Adipocyte (in vitro differentiated cells): ENCODE measurements at regions not wholly inside any gene's neighbourhood (a gene's known extent, or its start where the extent isn't known, plus 50 kb on each side); places are given as distances from the start of the nearest gene placed in this dataset.

Source experiments
- DNase-seq: peaks from one replicate; pipeline ENCODE4 v3.0.0-alpha.2; 2015; ENCODE audit warnings: low read depth
- H3K27me3 ChIP-seq: replicated peaks from 2 replicates; pipeline ENCODE4 v1.7.0; 2013; ENCODE audit warnings: mild to moderate bottlenecking, low read length, moderate library complexity; ENCODE audit not compliant: control insufficient read depth, insufficient read depth
- H3K36me3 ChIP-seq: 2 replicates; pipeline ENCODE4 v1.7.0; 2013; ENCODE audit warnings: low read length, mild to moderate bottlenecking, moderate library complexity; ENCODE audit not compliant: control insufficient read depth, insufficient read depth, severe bottlenecking
- H3K4me1 ChIP-seq: 2 replicates; pipeline ENCODE4 v1.7.0; 2013; ENCODE audit warnings: mild to moderate bottlenecking, low read length, moderate library complexity; ENCODE audit not compliant: control insufficient read depth, insufficient read depth
- H3K4me3 ChIP-seq: 2 replicates; pipeline ENCODE4 v1.7.0; 2013; ENCODE audit warnings: mild to moderate bottlenecking, low read length, moderate library complexity
- H3K9ac ChIP-seq: 2 replicates; pipeline ENCODE4 v1.7.0; 2013; ENCODE audit warnings: mild to moderate bottlenecking, low read length, moderate library complexity
- H3K9me3 ChIP-seq: 2 replicates; pipeline ENCODE4 v1.7.0; 2013; ENCODE audit warnings: mild to moderate bottlenecking, low read length, moderate library complexity; ENCODE audit not compliant: control insufficient read depth

GRCh38 chr6:40700006-40700580 is 112.9 kb upstream of the LRFN2 start:
- no peaks in the 10 kb centered on the region for H3K4me1 ChIP-seq
- no peak overlapping the region for H3K4me3 ChIP-seq
- H3K9ac ChIP-seq, result no peak overlapping the region
- peaks cover 49% of the 10 kb centered on the region for H3K27me3 ChIP-seq
- H3K36me3 ChIP-seq, result no peaks in the 10 kb centered on the region
- peaks cover 19% of the 10 kb centered on the region for H3K9me3 ChIP-seq
- DNase-seq, result no peak

GRCh38 chr6:40695750-40696415 is 108.7 kb upstream of the LRFN2 start:
- no peak for DNase-seq
- H3K27me3 ChIP-seq, result peaks cover 23% of the 10 kb centered on the region
- H3K9ac ChIP-seq, result no peak overlapping the region
- H3K36me3 ChIP-seq, result no peaks in the 10 kb centered on the region
- H3K4me3 ChIP-seq, result no peak overlapping the region
- no peaks in the 10 kb centered on the region for H3K4me1 ChIP-seq
- H3K9me3 ChIP-seq, result peaks cover under 1% of the 10 kb centered on the region

- no peak overlapping the region for H3K9ac ChIP-seq
- no peak overlapping the region for H3K4me3 ChIP-seq
- peaks cover 22% of the 10 kb centered on the region for H3K27me3 ChIP-seq
- H3K9me3 ChIP-seq, result no peaks in the 10 kb centered on the region
- no peaks in the 10 kb centered on the region for H3K36me3 ChIP-seq
- no peak for DNase-seq
- no peaks in the 10 kb centered on the region for H3K4me1 ChIP-seq
Measured at GRCh38 chr6:40695114-40695513, 108.0 kb upstream of the LRFN2 start.

GRCh38 chr6:40693768-40694167 is 106.6 kb upstream of the LRFN2 start:
- Histone ChIP-seq H3K36me3 (no peaks in the 10 kb centered on the region), H3K27me3 (peaks cover 23% of the 10 kb centered on the region), H3K4me3 (no peak overlapping the region), H3K4me1 (no peaks in the 10 kb centered on the region), H3K9me3 (no peaks in the 10 kb centered on the region), H3K9ac (no peak overlapping the region)
- DNase-seq, result no peak

GRCh38 chr6:40692337-40692736 is 105.2 kb upstream of the LRFN2 start:
- no peak for DNase-seq
- H3K9me3 ChIP-seq, result no peaks in the 10 kb centered on the region
- H3K27me3 ChIP-seq, result peaks cover 23% of the 10 kb centered on the region
- no peaks in the 10 kb centered on the region for H3K4me1 ChIP-seq
- no peak overlapping the region for H3K4me3 ChIP-seq
- H3K9ac ChIP-seq, result no peak overlapping the region
- H3K36me3 ChIP-seq, result no peaks in the 10 kb centered on the region

GRCh38 chr6:40689185-40689584 is 102.0 kb upstream of the LRFN2 start:
- Histone ChIP-seq H3K9ac (no peak overlapping the region), H3K36me3 (no peaks in the 10 kb centered on the region), H3K9me3 (peaks cover 16% of the 10 kb centered on the region), H3K4me3 (no peak overlapping the region), H3K4me1 (no peaks in the 10 kb centered on the region), H3K27me3 (peaks cover 23% of the 10 kb centered on the region)
- DNase-seq, result no peak

GRCh38 chr6:40688214-40688761 is 101.1 kb upstream of the LRFN2 start:
- Histone ChIP-seq H3K4me1 (no peaks in the 10 kb centered on the region), H3K9me3 (peaks cover 16% of the 10 kb centered on the region), H3K36me3 (no peaks in the 10 kb centered on the region), H3K27me3 (peaks cover 25% of the 10 kb centered on the region), H3K9ac (no peak overlapping the region), H3K4me3 (no peak overlapping the region)
- DNase-seq, result no peak

- Histone ChIP-seq H3K4me3 (no peak overlapping the region), H3K9me3 (peaks cover 16% of the 10 kb centered on the region), H3K4me1 (no peaks in the 10 kb centered on the region), H3K27me3 (peaks cover 38% of the 10 kb centered on the region), H3K9ac (no peak overlapping the region), H3K36me3 (no peaks in the 10 kb centered on the region)
- DNase-seq, result no peak
Measured at GRCh38 chr6:40685862-40686261, 98.7 kb upstream of the LRFN2 start.

- Histone ChIP-seq H3K4me3 (no peak overlapping the region), H3K4me1 (no peaks in the 10 kb centered on the region), H3K9me3 (peaks cover 29% of the 10 kb centered on the region), H3K27me3 (peaks cover 51% of the 10 kb centered on the region), H3K36me3 (no peaks in the 10 kb centered on the region), H3K9ac (no peak overlapping the region)
- no peak for DNase-seq
Measured at GRCh38 chr6:40681622-40682021, 94.5 kb upstream of the LRFN2 start.

- H3K9ac ChIP-seq, result no peak overlapping the region
- no peaks in the 10 kb centered on the region for H3K4me1 ChIP-seq
- no peaks in the 10 kb centered on the region for H3K36me3 ChIP-seq
- no peak for DNase-seq
- peaks cover 13% of the 10 kb centered on the region for H3K9me3 ChIP-seq
- H3K27me3 ChIP-seq, result peaks cover 51% of the 10 kb centered on the region
- no peak overlapping the region for H3K4me3 ChIP-seq
Measured at GRCh38 chr6:40678941-40679340, 91.8 kb upstream of the LRFN2 start.

GRCh38 chr6:40674170-40674569 is 87.0 kb upstream of the LRFN2 start:
- no peak overlapping the region for H3K9ac ChIP-seq
- DNase-seq, result no peak
- no peaks in the 10 kb centered on the region for H3K4me1 ChIP-seq
- peaks cover 41% of the 10 kb centered on the region for H3K27me3 ChIP-seq
- H3K36me3 ChIP-seq, result no peaks in the 10 kb centered on the region
- H3K9me3 ChIP-seq, result peaks cover 13% of the 10 kb centered on the region
- no peak overlapping the region for H3K4me3 ChIP-seq
